HG03066 (cell line): ENCODE measurements at regions not wholly inside any gene's neighbourhood (a gene's known extent, or its start where the extent isn't known, plus 50 kb on each side); places are given as distances from the start of the nearest gene placed in this dataset.

Experiments
- ATAC-seq: cut with Tn5 transposase; IDR thresholded peaks from one replicate; pipeline ENCODE4 v1.9.1; 2021; ENCODE audit warnings: low read depth; ENCODE audit not compliant: unreplicated experiment

DNA sequence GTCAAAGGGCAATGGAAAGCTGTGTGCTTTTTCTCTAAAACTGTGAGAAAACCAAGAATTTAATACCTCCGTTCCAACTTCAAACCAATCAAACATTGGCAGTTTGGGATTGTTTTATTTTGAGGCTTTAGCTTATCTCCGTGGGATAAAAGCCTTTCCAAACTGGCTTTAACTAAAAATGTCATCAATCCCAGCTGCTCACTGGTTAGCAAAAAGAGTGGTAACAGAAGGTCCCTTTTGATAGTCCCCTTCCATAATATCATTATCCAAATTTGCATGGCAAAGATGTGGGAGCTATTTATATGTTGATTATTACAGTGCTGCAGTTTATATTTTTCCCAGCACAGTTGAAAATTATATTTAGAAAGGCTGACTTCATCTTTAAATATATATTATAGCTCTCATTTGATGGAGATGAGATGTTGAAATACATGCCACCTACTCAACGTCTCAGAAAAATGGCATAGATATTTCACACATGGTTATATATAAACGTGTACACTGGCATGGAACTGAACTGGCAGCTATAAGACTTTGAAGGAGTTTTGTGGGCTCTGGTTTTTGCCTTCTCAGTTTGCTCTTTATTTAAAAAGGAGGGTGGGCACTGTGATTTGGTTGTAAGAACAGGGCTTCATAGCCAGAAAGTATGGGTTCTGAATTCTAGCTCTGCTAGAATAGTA is 707.1 kb upstream of the SLIT2 start:
- no peak for ATAC-seq

DNA sequence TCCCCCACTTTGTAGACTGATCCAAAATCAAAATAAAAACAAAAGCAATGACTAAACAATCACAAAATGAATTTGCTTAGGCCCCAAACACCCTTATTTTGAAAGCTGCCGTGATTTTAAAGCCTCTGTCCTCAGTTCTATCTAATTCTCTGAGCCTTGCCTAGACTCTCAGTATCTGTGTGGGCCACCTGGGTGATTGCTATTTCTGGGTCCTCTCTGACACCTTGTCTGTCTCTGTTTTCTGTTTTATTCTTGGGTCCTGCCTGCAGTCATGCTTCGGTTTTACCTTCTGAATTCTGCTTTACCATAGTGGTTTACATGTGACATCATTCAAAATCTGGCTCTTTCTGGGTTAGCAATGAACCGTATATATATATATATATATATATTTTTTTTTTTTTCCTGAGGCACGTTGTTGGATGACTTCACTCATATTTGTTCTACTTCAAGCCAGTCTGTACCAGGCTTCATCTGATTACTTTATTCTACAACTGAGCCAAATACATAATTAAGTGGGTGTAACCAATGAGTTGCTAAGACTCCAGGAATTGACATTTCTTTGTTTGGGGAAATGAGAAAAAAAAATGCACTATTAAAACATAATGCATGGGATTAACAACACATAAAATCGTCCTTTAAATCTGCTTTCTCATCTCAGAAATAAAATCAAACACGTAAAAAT is 710.7 kb upstream of the SLIT2 start:
- no peak for ATAC-seq

DNA sequence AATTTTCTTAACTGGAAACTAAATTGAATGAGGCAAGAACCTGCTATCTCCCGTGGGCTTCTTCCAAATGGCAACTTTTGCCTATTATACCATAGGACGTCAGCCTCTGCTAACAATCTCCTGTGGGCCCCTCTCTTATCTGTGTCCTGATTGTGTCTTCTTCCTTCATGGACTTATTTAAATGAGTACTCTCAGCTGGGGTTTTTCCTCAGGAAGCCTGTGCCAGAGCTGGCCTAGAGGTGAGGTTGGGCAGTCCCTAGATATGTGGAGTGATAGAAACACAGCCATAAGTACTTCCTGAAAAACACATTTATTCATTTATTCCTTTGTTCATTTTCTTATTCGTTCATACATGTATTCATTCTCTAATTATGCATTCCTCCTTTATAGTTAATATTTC is 712.5 kb upstream of the SLIT2 start:
- ATAC-seq = no peak

DNA sequence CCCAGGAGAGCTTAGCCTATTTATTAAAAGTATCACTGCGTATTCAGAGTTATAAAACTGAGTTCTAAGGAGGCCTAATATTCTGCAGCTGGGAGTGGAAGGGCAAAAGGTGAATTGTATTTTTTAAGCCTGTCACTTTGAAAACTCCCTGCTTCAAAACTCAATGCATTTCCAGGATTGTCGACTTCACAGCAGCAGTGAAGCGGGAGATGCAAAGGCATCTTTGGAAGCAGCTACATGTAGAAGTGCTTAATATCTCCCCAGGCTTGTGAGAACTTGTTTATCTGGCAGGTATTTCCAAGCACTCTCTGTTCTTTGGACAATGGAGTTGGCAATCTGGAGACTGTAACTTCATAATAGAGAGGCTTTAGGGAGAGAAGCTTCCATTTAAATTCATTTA is 717.5 kb upstream of the SLIT2 start:
- ATAC-seq = no peak

GRCh38 chr4:19531906-19532848 is 719.5 kb upstream of the SLIT2 start:
- no peak for ATAC-seq

DNA sequence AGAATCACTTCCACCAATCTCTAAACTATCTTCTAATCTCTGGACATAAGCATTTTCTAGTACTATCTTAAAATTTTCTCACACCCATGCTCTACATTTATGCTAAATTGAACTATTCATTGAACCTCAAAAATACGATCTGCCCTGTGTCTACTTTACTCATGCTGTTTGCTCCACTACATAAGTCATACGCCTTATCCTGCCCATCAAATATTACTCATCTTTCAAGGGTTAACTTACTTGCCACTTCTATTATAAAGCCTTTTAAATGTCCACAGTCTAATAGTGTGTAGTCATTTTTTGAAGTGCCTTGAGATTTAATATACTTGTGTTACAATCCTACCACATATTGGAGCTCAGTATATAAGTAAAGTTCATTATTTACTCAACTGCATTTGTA is 727.7 kb upstream of the SLIT2 start:
- ATAC-seq = no peak

DNA sequence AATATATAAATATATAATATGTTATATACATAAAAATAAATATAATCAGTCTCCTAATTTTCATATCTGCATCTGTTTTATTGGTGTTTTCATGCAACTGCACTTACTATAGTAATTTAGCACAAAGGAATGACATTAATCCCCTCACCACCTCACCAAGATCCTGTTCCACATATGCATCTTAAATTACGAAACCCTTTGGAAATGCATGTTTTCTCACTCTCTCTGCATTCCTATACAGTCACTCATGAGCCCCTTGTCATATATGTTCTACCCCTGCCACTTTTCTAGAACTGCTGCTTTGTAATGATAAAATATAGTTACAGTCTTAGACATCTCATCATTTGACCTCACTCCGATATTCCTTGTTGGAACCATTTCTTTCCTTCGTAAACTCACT is 728.7 kb upstream of the SLIT2 start:
- no peak for ATAC-seq

DNA sequence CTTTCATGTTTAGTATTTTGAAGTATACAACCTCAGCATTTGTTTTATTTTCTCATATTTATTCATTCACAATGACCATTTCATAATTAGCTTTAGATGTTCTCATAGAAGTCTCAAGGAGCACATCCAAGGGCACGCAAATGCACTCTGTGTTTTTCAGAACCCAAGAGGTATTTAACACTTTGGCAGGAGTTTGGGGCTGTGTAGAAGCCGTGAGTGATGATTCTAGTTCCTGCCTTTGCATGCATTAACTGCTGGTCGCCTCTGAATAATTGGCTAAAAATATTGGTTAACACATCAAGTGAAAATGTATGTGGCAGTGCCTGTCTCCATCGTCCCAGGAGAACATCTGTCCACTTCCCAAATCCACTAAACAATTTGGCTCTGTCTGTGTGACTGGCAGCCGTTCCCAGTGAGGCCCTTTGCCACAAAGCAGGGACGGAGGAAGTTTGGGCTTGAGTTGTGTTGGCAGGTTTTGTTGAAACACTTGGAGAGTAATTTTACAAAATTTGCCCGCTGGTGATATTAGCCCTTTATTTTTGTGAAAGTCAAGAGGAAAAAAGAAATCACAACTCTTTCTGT is 730.7 kb upstream of the SLIT2 start:
- no peak for ATAC-seq

DNA sequence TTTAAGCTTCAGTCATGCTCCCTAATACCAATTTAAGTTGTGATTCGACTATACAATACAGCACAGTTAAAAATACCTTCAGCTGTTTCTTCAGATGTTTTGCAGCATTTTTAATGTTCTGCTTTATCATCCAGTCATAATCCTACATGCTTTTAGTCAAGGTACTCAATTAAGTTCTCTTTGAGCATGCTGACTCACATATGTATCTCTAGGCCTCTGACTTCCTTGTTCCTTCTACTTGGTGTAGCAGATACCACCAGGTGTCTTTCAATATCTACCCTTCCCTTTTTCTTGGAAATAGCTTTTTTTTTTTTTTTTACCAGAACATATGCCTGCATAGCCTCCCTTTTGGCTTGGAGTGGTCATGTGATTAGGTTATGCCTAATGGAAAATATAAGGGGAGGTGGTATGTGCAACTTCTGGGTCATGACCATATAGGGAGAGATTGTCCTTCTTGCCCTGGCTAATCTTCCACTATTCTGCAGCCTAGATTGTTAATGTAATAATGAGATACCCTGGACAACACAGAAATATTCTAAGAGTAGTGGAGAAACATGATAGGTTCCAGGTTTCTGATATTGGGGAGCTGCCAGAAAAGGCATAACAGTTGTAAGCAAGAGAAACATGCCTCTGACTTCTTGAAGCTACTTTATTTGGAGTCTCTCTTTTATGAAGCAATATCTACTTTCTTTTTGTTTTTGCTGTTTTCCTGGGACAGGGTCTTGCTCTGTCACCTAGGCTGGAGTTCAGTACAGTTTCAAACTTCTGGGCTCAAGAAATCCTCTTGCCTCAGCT is 737.2 kb upstream of the SLIT2 start:
- ATAC-seq = no peak

DNA sequence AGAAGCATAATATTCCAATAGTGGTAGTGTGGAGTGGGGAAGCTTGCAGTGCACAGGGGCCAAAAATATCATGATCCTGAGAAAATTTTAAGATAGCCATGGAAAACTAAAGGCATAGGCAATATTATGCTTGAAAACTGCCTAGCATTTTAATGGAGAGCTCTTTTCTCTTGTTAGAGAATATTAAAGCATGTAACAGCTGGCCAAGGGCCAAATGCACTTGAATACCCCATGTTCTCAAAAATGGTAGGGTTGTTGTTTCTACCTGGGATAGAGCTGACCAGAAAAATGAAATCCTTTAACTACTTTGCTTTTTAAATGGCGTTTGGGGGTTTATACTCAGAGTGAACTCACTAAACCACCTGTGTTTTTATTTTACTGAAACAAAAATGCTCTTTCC is 739.6 kb upstream of the SLIT2 start:
- no peak for ATAC-seq

GRCh38 chr4:19510993-19511392 is 740.7 kb upstream of the SLIT2 start:
- no peak for ATAC-seq

GRCh38 chr4:19508442-19508841 is 743.3 kb upstream of the SLIT2 start:
- no peak for ATAC-seq

- ATAC-seq = no peak
Observed at GRCh38 chr4:19497705-19498104, 754.0 kb upstream of the SLIT2 start.

DNA sequence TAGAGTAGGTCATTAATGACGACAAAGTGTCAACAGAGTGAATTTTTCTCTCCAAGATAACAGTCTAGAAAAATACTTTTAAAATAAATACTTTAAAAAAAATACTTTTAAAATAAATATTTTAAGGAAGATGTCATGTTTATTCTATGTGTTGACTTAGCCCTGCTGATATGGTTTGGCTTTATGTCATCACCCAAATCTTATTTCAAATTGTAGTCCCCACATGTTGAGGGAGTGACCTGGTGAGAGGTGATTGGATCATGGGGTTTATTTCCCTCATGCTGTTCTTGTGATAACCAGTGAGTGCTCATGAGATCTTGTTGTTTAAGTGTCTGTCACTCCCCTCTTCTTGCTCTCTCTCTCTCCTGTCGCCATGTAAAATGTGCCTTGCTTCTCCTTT is 754.9 kb upstream of the SLIT2 start:
- ATAC-seq = no peak

DNA sequence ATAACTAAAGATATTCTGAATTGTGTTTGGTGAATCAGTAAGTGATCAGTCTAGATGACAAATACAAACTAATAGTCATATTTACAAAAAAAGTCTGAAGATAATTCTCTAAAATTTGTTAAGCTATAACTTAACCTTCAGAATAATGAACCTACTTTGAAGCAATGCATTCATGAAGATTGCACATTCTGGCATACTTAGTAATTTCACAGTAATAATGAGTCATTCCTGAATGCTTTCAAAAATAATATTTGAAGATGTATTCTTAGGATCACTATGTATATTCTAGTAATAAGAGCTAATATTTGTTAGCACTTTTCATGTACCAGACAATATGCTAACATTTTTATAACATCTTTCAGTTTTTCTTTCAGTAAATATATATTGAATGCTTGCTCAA is 756.7 kb upstream of the SLIT2 start:
- no peak for ATAC-seq

GRCh38 chr4:19492606-19493005 is 759.1 kb upstream of the SLIT2 start:
- no peak for ATAC-seq

DNA sequence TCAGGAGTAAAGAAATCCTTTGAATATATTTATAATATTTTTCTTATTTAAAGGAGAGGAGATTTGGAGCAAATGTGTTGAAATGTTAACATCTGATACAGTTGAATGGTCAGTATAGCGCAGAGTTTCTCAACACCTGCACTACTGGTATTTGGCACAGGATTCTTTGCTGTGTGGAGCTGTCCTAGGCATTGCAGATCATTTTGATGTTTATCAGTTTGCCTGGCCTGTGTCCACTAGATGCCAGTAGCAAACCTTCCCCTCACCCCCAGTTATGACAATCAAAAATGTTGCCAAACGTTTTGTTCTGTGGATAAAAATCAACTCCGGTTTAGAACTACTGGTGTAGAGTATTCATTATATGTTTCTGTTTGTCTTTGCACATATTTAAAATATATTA is 765.3 kb upstream of the SLIT2 start:
- ATAC-seq = no peak

DNA sequence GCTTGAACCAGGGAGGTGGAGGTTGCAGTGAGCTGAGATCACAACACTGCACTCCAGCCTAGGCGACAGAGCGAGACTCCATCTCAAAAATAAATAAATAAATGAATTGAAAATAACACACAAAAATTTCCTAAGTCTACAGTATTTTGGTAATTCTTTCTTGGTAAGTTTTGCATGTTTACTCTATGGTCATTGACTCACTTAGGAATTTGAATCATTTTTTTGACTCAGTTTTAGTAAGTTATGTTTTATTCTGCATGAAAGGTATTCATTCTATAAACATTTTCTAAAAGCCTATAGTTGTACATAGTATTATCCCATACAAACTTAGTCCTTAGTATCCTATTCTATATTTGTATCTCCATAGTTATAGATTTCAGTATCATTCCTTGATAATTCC is 772.9 kb upstream of the SLIT2 start:
- ATAC-seq = no peak

GRCh38 chr4:19473569-19473968 is 778.1 kb upstream of the SLIT2 start:
- no peak for ATAC-seq

- no peak for ATAC-seq
Observed at GRCh38 chr4:19472666-19473065, 779.0 kb upstream of the SLIT2 start.
